T-helper 2 cell (primary cell): ENCODE measurements at regions not wholly inside any gene's neighbourhood (a gene's known extent, or its start where the extent isn't known, plus 50 kb on each side); places are given as distances from the start of the nearest gene placed in this dataset.

Experiments used
- DNase-seq, 5 experiments: peaks; one replicate each; pipeline versions ENCODE4 v3.0.0 to v3.0.0-alpha.2; 2012 to 2022

DNA sequence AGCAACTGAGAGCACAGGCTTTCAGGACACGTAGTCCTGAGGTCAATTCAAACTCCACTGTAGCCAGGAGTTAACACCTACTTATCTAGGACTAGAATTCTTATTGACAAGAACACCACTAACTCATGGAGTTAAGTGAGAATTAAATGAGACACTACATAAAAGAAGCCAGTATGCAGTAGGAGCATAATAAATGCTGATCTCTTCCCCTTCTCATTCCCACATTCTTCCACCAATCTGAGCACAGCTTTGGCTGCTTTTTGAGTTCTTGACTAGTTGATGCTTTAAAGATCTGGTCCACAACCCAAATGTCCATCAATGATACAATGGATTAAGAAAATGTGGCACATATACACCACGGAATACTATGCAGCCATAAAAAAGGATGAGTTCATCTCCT lies 55.2 kb downstream of the TTC32 start:
- no peak for DNase-seq

DNA sequence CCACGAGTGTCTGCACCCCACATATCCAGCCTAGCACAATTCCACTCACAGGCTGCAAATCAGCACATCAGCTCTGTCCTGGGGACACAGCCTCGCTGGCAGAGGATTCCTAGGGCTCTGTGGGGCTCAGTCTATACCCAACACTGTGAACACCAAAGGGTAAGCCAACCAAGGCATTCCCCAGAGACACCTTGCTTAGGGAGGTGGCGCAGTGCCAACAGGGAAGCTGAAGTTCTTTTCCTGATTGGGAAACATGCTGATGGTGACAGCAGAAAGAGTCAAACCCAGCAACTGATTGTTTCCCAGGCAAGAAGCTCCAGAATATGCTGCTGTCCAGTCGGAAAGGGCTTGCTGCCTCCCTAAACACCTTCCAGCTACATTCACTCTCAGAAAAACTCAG lies 55.8 kb downstream of the TTC32 start:
- DNase-seq, result no peak

DNA sequence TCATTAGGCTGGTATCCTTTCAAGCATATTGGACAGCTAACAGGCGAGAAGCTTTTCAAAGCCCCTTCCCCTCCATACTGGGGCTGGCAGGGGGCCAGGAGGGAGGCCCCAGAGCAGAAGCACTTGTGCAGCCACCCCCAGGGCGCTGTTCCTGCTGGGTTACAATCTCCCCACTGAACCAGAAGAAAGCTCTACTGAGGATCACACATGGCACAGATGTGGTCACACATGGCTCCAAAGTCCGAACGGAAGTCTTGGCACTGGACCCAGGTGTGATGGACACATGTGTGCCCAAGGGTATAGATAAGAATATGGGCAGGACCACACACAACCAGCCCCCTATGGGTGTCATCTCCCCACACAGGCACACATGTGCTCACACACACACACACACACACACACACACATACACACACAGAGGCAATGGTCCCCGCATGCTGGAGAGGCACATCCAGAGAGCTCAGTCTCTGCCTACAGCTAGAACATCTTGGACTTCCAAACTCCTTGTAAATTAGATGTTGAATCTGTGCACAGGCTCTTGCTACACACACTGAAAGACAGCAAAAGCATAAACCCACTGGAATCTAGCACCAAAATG lies 56.4 kb downstream of the TTC32 start:
- DNase-seq, result no peak

DNA sequence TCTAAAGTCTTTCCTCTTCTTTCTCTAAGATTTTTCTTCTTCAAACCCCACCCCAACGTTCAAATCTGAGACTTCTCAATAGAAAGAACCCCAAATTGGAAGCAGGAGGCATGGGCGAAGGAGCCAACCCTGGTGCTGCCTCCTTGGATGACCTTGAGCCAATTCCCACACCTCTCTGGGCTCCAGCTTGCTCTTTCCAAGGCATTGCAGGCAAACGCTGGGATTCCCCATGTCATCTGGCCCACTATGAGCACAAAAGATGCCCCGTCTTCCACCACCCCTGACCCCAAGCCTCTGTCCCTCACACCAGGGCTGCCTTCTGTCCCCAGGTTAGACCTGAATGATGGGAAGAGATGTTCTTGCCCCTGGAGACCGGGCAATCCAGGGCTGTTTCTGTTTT lies 57.0 kb downstream of the TTC32 start:
- no peak for DNase-seq

DNA sequence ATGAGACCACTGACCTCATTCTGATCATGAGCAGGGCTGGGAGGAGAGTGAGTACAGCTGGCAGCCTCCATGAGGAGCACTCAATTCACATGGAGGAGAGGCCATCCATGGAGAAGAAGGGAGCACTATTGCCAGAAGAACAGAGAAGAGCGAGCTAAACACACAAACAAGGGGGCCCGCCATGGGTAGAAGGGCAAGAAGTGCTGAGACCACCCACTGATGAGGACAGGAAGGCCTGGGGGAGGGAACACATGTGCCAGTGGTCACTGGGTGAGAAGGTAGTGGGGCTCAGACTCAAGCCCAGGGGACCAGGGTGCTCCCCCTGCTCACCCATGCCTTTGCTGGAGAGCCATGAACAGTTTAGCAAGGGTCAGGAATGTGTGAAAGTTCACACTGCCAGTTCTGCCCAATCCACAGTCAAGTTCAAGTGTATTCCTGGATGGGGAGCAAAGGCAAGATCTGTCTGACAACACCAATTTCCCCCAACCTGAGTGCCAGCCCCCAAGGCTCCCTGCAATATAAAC lies 57.7 kb downstream of the TTC32 start:
- no peak for DNase-seq

DNA sequence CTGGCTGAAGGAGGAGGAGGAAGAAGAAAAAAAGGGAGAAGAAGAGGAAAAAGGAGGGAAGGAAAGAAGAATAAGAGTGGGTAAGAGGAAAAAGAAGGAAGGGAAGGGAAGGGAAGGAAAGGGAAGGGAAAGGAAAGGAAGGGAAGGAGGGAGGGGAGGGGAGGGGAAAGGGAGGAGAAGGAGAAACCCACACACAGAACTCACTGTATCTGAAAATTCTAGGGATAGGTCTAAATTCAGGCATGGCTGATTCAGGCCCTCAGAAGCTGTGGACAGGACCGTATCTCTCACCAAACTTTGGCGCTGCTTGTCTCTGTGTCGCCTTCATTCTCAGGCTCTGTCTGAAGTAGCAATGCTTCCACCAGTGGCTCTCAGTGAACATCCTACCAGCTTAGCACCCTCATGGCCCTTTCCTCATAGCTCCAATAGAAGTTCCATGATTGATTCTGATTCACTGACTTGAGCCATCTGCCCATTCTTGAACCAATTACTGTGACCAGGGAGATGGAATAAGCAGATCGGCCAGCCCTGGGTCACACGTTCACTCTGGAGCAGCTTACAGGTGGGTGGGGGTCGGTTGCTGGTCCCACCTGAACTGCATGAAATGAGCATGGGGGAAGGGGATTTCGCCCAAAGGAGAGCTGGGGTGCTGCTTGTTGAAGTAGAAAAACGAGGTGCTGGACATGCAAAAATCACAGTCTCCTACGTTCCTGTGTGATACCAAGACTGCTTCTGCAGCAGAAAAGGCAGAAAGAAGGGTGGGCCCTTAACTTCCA lies 59.7 kb downstream of the TTC32 start:
- no peak for DNase-seq

DNA sequence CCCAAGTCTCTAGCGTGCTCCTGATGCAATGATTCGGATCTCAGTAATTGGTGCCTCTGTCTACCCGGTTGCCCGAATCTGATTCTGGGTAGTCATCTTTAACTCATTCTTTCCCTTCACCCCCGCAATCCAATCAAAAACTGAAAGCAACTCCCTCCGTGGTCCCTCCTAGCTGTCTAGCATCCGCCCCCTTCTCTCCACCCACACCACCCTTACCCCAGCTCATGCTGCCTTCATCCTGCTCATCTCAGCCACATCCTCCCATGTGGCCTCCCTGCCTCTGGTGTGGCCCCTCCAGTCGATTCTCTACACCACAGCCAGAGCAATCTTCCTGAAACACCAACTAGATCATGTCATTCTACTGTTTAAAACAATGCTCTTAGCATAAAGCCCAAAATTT lies 62.3 kb downstream of the TTC32 start:
- no peak for DNase-seq

DNA sequence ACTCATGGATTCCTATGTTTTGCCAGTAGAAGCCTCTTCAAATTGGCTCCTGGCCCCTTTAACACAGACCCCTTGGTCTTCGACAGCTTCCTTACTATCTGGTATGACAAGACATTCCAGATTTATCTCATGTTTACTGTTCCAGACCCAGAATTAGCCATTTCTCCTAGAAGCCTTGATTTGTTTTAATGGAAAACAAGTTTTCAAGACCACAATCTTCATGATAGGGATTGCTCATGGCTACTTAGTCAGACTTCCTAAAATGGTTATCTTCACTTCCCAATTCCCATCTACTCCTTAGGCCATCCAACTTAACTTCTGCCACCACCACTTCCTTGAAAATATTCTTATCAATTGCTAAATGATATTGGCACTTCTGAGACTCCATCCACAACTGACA lies 63.2 kb downstream of the TTC32 start:
- no peak for DNase-seq

DNA sequence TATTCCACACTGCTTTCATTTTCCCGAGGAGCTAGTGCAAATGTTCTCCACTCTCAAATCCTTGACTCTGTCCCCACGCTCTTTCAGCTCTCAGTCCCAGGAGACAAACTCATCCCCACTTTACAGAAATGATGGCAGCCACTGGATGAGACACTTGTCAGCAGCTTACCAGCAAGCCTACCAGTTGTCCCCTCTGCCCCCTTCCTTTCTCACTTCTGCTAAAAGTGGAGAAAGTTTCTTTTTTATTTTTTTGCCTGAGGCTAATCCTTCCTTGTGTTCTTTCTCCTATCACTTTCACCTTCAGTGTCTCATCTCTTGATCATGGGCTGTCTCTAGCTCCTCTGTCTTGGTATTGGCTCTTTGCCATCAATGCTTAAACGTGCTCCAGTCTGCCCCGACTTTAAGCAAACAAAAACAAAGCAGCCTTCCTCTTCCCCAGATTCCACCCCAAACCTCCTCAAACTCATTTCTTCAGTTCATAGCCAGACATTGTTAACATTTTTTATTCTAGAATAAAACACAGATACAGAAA lies 64.5 kb downstream of the TTC32 start:
- DNase-seq, result no peak

DNA sequence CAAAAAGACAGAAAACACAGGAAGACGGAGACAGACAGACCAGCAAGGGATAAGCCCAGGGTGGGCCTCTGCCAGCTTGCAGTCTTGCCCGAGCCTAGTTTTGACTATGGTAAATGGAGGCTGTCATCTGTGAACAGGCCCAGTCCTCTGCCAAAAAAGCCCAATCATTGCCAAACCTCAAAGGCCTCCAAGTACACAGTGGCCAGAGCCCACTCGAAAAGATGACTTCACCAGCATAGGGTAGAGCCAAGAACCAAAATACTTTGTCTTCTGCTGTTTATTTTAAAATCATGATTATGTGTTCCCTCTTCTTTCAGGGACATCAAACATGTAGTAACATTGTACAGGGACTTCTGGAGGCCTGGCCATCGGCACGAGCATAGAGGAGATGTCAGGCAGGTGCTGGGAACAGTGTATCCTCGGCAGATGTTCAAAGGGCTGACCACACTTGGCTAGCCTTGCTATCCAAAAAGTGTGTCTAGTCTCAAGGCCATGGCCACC lies 66.0 kb downstream of the TTC32 start:
- DNase-seq, result no peak

DNA sequence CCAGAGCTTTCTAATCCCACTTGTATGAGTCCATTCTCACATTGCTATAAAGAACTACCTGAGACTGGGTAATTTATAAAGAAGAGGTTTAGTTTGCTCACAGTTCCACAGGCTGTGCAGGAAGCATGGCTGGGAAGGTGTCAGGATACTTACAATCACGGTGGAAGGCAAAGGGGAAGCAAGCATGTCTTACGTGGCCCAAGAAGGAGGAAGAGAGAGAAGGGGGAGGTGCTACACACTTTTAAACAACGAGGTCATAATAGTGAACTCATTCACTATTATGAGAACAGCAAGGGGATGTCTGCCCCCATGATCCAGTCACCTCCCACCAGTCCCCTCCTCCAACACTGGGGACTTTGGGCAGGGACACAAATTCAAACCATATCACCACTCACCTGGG lies 67.8 kb downstream of the TTC32 start:
- no peak for DNase-seq

DNA sequence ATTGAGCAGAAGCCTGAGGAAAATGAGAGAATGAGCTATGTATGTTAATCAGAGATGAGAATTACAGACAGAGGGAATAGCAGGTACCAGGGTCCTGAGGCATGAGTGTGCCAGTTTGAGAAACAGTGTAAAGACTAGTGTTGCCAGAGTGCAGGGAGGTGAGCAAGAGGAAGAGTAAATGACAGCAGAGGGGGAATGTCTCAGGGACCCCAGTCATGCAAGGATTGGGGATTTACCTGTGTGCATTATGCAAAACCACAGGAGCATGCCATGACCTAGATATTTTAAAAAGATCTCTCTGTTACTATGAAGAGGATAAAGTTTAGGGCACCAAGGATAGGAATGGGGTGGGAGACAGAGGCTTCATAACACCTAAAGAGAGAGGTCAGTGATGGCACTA lies 72.1 kb downstream of the TTC32 start:
- no peak for DNase-seq

DNA sequence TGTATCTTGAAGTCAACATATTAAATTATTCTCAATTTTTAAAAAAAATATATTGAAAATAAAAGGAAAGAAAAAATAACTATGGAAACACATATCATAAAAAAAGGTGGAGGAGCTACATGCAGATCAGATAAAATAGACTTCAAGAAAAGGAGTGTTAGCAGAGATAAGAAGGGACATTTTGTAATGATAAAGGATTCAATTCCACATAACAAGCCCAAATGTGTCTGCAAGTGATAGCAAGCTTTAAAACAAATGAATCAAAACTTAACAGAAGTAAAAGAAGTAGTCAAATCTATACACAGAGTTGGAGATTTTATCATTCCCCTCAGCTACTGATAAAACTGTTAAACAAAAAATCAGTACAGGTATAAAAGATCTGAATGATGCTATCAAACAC lies 74.9 kb downstream of the TTC32 start:
- no peak for DNase-seq

DNA sequence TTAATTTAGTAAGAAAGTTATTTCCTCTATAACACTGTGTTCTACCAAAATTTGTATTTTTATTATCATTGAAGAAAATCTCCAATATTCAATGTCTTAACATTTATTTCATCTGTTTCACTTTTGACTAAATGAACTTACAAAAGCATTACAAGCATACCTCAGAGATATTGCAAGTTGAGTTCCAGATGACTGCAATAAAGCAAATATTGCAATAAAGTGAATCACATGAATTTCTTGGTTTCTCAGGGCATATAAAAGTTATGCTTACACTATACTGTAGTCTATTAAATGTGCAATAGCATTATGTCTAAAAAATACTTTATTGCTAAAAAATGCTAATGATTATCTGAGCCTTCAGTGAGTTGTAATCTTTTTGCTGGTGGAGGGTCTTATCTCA lies 78.3 kb downstream of the TTC32 start:
- no peak for DNase-seq

DNA sequence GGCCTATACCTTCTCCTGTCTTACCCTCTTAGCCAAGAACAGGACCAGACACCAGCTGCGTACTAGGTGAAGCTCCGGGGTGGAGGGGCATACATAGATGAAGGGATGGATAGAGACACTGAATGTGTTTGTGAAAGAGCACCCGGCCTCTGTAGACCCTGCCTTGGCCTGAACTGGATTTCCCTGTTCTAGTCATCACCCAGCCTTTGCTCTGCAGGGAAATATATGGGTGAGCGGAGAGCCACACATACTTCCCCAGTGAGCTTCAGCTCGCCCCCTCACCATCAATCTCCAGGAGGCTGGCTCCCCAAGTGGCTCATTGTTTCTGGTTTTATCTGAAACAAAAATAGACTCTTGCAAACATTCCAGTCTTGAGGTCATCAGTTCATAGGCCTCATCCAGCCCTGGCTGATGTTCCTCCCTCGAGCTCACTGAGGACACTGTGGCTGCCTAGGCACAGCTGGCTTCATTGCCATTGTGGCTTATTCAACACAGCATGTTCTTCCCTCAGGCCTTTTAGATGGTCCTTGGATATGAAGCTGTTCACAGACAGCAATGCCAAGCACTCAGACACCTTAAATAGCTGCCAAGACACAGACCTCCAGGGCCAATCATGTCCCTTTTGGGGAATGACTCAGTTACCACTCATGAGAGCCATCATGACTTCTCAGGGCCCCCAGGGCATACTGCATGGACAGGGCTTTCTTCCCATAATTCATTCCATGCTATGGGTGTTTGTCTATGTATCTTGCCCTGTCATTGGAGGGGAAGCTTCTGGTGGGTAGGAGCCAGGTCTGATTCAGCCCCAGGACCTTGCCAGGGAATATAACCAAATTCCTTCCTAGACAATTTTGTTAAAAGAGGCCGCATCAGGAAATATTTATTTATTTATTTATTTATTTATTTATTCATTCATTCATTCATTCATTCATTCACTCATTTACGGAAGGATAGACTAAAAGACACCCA lies 82.4 kb downstream of the TTC32 start:
- DNase-seq, result no peak

DNA sequence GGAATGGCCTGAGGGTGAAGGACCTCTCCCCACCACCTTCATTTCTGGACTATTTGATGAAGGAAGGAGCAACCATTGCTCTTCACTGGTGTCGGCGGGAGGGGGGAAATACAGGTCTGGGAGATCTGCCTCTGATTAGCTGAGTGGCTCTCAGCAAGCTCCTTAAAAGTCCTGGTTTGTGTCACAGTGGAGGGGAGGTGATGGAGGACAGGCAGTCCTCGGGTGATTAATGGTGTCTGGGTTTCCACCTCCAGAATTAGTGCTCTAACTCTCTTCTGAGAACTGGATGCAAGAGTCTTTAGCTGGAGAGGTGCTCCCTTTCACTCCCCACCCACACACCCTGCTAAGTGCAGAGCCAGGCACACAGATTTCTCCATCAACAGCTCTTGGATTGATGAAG lies 83.2 kb downstream of the TTC32 start:
- DNase-seq, result no peak

DNA sequence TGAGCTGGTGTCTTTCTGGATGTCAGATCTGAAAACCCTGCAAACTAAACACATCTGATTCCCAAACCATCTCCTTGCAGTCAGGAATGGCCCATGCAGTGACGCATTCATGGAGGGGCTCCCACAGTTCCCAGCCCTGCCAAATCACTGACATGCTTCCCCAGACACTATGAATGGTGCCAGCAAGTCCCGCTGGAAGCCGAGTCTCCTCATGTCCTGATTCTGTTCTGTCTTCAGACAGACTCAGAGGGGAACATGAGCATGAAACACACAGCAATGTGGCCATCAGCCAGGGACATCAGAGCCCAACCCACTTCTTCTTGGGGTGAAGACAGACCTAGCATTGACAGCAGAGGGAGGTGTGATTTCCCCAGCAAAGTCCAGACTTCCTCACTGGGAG lies 83.7 kb downstream of the TTC32 start:
- no peak for DNase-seq

DNA sequence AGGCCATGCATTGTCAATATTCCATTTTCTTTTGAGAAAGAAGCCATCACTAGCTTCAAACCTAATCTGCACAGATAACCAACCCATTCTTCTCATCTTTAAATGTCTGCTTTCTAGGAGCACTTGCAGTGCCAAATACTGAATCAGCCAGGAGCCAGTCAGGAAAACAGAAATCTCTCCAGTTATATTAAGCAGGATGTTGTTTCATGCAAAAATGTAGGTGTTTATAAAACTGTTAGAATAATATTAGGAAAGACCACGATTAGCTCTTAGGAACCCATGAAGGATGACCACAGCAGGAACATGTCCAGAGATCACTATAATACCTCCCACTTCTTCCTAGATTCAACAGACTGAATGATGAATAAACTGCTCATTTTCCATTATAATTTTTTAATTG lies 86.0 kb downstream of the TTC32 start:
- DNase-seq, result no peak

DNA sequence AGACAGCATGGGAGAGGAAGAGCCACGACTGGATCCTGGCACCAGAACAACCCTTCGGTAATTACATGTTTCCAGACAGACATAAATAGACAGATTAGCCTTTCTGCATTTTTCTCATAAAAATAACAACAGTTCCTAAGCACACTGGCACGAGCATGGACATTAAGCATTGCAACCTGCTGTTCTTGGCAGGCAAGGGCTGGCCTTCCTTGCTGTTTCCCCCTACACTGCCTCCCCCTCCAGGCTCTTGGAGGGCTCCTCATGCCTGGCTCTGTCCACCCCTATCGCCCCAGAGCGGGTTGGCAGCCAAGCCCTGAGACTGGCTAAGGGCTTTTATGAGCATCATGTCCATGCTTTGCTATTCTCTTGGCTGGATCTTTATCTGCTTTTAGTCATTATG lies 89.6 kb downstream of the TTC32 start:
- no peak for DNase-seq

DNA sequence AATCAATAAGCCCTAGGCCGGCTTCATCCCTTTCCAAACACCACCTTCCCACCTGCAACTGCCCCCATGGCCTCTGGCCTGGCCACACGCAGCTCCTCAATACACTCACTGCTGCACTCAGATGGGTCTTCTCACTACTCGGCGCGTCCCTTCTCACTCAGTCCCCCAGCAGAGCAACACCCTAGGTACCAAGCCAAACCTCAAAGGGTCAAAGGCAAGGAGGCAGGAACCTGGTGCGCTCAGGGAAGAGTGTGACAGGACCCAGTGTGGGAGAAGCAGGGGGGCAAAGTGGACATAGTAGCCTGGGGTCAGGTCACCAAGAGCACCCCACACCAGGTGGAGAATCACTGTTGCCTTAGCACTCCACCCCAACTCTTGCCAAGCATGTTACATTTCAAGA lies 90.6 kb downstream of the TTC32 start:
- no peak for DNase-seq

DNA sequence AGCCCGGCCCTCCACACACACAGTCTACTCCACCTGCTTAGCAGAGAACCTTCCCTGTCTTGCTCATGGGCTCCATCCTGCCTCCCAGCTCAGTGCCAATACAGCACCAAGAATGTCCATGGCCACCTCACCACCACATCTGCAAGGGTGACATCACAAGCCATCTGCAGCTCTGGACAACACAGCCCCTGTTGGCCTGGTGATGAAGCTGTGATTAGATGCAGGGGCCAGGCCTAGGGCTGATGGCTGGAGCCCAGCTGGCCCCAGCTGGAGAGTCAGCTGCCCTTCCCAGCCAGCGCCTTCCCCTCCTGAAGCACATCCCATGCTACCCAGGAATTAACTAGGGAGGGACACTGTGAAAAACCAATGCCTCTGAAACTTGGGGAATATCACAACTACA lies 91.1 kb downstream of the TTC32 start:
- no peak for DNase-seq

DNA sequence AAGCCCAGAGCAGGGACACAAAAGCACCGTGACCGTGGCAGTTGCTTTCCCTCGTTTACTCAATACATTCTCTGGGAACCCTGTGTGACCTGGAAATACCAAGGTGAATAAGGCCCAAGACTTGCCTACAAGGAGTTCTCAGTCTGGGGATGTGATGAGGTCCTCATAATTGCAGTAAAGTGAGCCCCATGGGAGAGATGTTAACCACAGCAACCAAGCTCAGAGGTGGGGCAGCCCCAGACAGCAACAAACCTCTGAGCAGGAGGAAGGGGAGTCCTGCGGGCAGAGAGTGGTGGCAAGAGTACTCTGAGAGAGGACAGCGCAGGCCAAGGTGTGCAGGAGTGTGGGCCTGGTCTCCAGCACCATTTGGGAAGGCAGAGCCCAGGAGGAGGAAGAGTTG lies 91.6 kb downstream of the TTC32 start:
- DNase-seq, result no peak

DNA sequence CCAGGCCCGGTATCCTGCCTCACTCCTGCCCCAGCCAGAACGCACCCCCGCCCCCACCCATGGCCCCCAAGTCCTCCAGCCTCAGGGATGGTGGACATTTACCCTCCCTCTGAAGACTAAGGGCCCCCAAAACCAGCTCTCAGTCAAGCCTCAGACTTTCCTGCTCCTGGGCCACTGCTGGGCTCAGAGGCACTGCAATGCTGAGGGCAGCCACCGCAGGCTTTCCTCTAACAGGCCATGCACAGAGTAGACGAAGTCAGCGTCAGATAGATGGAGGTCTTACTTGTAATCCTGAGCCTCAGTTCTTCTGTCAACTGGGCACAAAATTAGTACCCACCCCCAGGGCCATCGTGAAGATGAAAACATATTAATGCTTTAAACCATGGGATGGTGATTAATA lies 92.6 kb downstream of the TTC32 start:
- DNase-seq, result no peak
